ENCODE measurements at regions not wholly inside any gene's neighbourhood (a gene's known extent, or its start where the extent isn't known, plus 50 kb on each side); places are given as distances from the start of the nearest gene placed in this dataset.

GRCh38 chr18:2337552-2338141 lies 233.7 kb downstream of the METTL4 start:
- no peak overlapping the region for H3K4me3 ChIP-seq (ENCODE audit: low read length)
- peak; percentile 20 for DNase-seq (ENCODE audit: low read depth)
- TF ChIP-seq CTCF (conservative IDR thresholded peaks at IDR 0.05; ENCODE audit: low read length): peak; percentile 76

DNA sequence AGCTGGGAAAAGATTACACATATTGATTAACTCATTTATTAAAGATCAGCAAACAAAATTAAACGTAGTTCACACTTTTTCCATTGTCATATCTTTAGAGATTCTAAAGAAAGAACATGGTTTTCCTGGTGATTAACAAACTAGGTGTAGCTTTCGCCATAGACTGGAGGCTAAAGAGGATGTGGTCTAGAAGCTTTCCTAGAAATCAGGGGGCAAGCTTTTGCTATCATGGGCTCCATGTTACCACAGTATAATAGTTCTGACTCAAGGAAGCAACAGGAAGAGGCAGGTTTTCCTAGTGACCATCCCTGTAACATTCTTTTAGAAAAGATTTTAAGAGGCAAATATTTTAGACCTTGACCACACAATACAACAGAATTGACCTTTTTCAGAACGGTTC lies 232.7 kb downstream of the METTL4 start:
- H3K4me3 ChIP-seq (ENCODE audit: low read length): no peak overlapping the region
- TF ChIP-seq CTCF (conservative IDR thresholded peaks at IDR 0.05; ENCODE audit: low read length): no peak
- no peak for DNase-seq (ENCODE audit: low read depth)

DNA sequence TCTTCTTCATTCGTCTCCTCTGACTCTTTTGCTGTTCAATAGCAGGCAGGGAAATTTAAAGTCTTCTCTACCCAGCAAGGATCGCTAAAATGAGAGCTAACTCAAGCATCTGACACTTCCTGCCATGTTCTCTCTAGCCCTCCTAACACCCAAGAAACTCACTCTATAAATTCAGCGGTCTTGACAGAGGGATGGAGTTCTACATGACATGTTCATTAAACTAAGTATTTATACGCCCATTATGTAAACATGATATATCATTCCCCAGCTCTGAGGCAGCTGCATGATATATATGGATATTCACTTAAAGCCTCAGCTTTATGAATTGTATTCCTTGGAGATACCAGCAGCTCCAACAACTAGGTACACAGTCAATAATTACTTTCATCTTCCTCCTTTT lies 231.0 kb downstream of the METTL4 start:
- H3K4me3 ChIP-seq (ENCODE audit: low read length): no peak overlapping the region
- no peak for TF ChIP-seq CTCF (conservative IDR thresholded peaks at IDR 0.05; ENCODE audit: low read length)
- DNase-seq (ENCODE audit: low read depth): no peak

GRCh38 chr18:2348003-2348402 lies 223.3 kb downstream of the METTL4 start:
- no peak for TF ChIP-seq CTCF (conservative IDR thresholded peaks at IDR 0.05; ENCODE audit: low read length)
- DNase-seq (ENCODE audit: low read depth): no peak
- no peak overlapping the region for H3K4me3 ChIP-seq (ENCODE audit: low read length)

- no peak overlapping the region for H3K4me3 ChIP-seq (ENCODE audit: low read length)
- DNase-seq (ENCODE audit: low read depth): no peak
- TF ChIP-seq CTCF (conservative IDR thresholded peaks at IDR 0.05; ENCODE audit: low read length): no peak
These were observed 220.0 kb downstream of the METTL4 start for GRCh38 chr18:2351126-2351850.

DNA sequence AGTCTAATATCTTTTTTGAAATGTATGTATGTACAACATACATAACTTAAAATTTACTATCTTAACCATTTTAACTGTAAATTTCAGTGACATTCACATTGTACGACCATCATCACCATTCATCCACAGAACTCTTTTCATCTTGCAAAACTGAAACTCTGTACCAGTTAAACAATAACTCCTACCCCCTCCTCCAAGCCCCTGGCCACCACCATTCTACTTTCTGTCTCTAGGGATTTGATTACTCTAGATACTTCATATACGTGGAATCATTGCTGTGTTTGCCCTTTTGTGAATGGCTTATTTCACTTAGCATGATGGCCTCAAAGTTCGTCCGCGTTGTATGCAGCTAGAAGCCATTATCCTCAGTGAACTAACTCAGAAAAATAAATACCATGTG lies 217.0 kb downstream of the METTL4 start:
- no peak overlapping the region for H3K4me3 ChIP-seq (ENCODE audit: low read length)
- no peak for DNase-seq (ENCODE audit: low read depth)
- TF ChIP-seq CTCF (conservative IDR thresholded peaks at IDR 0.05; ENCODE audit: low read length): no peak

GRCh38 chr18:2356906-2357305 lies 214.4 kb downstream of the METTL4 start:
- TF ChIP-seq CTCF (conservative IDR thresholded peaks at IDR 0.05; ENCODE audit: low read length): no peak
- no peak for DNase-seq (ENCODE audit: low read depth)
- no peak overlapping the region for H3K4me3 ChIP-seq (ENCODE audit: low read length)

Data from AG10803 (cell line).